ENCODE measurements at regions not wholly inside any gene's neighbourhood (a gene's known extent, or its start where the extent isn't known, plus 50 kb on each side); places are given as distances from the start of the nearest gene placed in this dataset.

DNA sequence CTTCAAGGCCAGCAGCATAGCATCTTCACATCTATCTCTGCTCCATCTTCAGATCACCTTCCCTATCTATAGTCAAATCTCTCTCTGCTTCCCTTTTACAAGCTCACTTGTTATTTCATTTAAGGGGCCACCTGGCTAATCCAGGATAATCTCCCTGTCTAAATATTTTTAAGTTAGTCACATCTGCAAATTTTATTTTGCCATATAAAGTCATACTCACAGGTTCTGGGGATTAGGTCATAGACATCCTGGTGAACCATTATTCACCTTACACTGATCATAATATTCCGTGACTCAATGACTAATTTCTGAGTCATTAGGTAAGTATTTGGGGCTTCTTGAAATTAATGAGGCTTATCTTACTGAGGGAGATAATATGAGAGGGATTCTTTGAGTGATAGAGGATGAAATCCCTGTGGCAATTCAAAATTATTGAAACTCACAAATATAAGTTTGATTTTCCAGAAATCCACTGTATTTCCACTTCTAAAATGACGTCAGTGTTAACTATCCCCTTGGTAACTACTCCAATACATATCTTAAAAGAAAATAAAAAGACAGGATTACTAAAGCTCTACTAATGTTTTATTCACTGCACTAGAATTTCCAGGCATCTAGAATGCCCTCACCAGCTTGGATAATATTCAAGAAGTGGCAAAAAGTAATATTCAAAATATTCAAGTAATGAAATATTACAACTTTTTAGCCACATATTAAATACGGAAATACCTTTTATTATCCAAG, 93.7 kb upstream of the RBMS3 start:
- TF ChIP-seq, protein P1, sequence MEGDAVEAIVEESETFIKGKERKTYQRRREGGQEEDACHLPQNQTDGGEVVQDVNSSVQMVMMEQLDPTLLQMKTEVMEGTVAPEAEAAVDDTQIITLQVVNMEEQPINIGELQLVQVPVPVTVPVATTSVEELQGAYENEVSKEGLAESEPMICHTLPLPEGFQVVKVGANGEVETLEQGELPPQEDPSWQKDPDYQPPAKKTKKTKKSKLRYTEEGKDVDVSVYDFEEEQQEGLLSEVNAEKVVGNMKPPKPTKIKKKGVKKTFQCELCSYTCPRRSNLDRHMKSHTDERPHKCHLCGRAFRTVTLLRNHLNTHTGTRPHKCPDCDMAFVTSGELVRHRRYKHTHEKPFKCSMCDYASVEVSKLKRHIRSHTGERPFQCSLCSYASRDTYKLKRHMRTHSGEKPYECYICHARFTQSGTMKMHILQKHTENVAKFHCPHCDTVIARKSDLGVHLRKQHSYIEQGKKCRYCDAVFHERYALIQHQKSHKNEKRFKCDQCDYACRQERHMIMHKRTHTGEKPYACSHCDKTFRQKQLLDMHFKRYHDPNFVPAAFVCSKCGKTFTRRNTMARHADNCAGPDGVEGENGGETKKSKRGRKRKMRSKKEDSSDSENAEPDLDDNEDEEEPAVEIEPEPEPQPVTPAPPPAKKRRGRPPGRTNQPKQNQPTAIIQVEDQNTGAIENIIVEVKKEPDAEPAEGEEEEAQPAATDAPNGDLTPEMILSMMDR (IDR thresholded peaks at IDR 0.05): no peak
- no peak for TF ChIP-seq EZH2 (IDR thresholded peaks at IDR 0.05)
